IMR-90 (cell line): ENCODE measurements at regions not wholly inside any gene's neighbourhood (a gene's known extent, or its start where the extent isn't known, plus 50 kb on each side); places are given as distances from the start of the nearest gene placed in this dataset.

Experiments
- ATAC-seq: fragments of 200-7000 bp; cut with Tn5 transposase; 2 replicates; pipeline ENCODE4 v1.9.1; 2020; ENCODE audit warnings: low read depth, mild to moderate bottlenecking, moderate library complexity
- BruUV-seq: library from RNA; stranded (reverse); fragments of 400-500 nt; replicated peaks from 2 replicates; lab custom pipeline; 2021; lab: Mats Ljungman, UMichigan
- CTCF ChIA-PET: fragments of 300-600 bp; formaldehyde crosslinking; extraction: SDS; loops from one replicate; lab custom pipeline; 2021; ENCODE audit warnings: antibody characterized with exemption; lab: Yijun Ruan, JAX
- POLR2A ChIA-PET: fragments of 300-600 bp; sonication (Branson Sonifier 250); formaldehyde crosslinking; loops from one replicate; lab custom pipeline; 2022; ENCODE audit warnings: antibody characterized with exemption; ENCODE audit not compliant: unreplicated experiment; lab: Charles Lee
- DNase-seq: peaks from one replicate; pipeline ENCODE4 v3.0.0; 2013
- H2AFZ ChIP-seq: replicated peaks from 2 replicates; pipeline ENCODE3; 2013; ENCODE audit warnings: low read length, mild to moderate bottlenecking; ENCODE audit not compliant: poor library complexity
- H2AK5ac ChIP-seq: 2 replicates; pipeline ENCODE4 v1.6.1; 2013; ENCODE audit warnings: low read depth, low read length, inconsistent platforms
- H2AK9ac ChIP-seq: replicated peaks from 2 replicates; pipeline ENCODE3; 2013; ENCODE audit warnings: mild to moderate bottlenecking, low read depth, low read length, moderate library complexity; ENCODE audit not compliant: poor library complexity
- H2BK120ac ChIP-seq: 2 replicates; pipeline ENCODE4 v1.6.1; 2013; ENCODE audit warnings: low read depth, low read length, inconsistent platforms
- H2BK15ac ChIP-seq: 3 replicates; pipeline ENCODE4 v1.6.1; 2013; ENCODE audit warnings: low read depth, low read length, inconsistent platforms
- H2BK20ac ChIP-seq: 2 replicates; pipeline ENCODE4 v1.6.1; 2013; ENCODE audit warnings: low read depth, mild to moderate bottlenecking, inconsistent platforms, low read length, moderate library complexity
- H2BK5ac ChIP-seq: 2 replicates; pipeline ENCODE4 v1.6.1; 2013; ENCODE audit warnings: mild to moderate bottlenecking, low read depth, low read length, inconsistent platforms; ENCODE audit not compliant: poor library complexity, severe bottlenecking
- H3K14ac ChIP-seq: replicated peaks from 2 replicates; pipeline ENCODE4 v1.6.1; 2013; ENCODE audit warnings: low read depth, low read length, inconsistent platforms
- H3K18ac ChIP-seq: 2 replicates; pipeline ENCODE4 v1.6.1; 2013; ENCODE audit warnings: low read depth, low read length, control low read depth
- H3K23ac ChIP-seq: 2 replicates; pipeline ENCODE4 v1.6.1; 2013; ENCODE audit warnings: low read depth, low read length, inconsistent platforms
- H3K27ac ChIP-seq: 2 replicates; pipeline ENCODE4 v1.5.1; 2013; ENCODE audit warnings: mild to moderate bottlenecking, control low read depth, low read length; ENCODE audit not compliant: insufficient read depth
- H3K27me3 ChIP-seq: 2 replicates; pipeline ENCODE4 v1.6.1; 2013; ENCODE audit warnings: low read length; ENCODE audit not compliant: control insufficient read depth, insufficient read depth
- H3K36me3 ChIP-seq: 2 replicates; pipeline ENCODE4 v1.6.1; 2013; ENCODE audit warnings: low read length, mixed read lengths; ENCODE audit not compliant: control insufficient read depth, insufficient read depth
- H3K4ac ChIP-seq: 2 replicates; pipeline ENCODE4 v1.6.1; 2013; ENCODE audit warnings: low read depth, low read length, inconsistent platforms
- H3K4me1 ChIP-seq: 2 replicates; pipeline ENCODE4 v1.6.1; 2013; ENCODE audit warnings: low read length, mixed read lengths; ENCODE audit not compliant: control insufficient read depth, insufficient read depth
- H3K4me2 ChIP-seq: 2 replicates; pipeline ENCODE4 v1.6.1; 2013; ENCODE audit warnings: low read depth, mild to moderate bottlenecking, control low read depth, low read length, moderate library complexity
- H3K4me3 ChIP-seq: 2 replicates; pipeline ENCODE4 v1.5.1; 2013; ENCODE audit warnings: low read depth, mild to moderate bottlenecking, control low read depth, low read length, moderate library complexity; ENCODE audit not compliant: insufficient read depth
- H3K56ac ChIP-seq: 2 replicates; pipeline ENCODE4 v1.6.1; 2013; ENCODE audit warnings: low read length, inconsistent platforms; ENCODE audit not compliant: insufficient read depth; ENCODE audit errors: extremely low read depth
- H3K79me1 ChIP-seq, 2 experiments: 2 replicates each; pipeline ENCODE4 v1.6.1; 2013; ENCODE audit warnings: low read length in 2 of 2, inconsistent platforms in 1 of 2, low read depth in 1 of 2
- H3K9ac ChIP-seq: 2 replicates; pipeline ENCODE4 v1.6.1; 2013; ENCODE audit warnings: low read depth, low read length, control low read depth
- H3K9me1 ChIP-seq: 2 replicates; pipeline ENCODE4 v1.6.1; 2013; ENCODE audit warnings: low read length, inconsistent platforms; ENCODE audit not compliant: insufficient read depth
- H3K9me3 ChIP-seq: 2 replicates; pipeline ENCODE4 v1.6.1; 2013; ENCODE audit warnings: low read length; ENCODE audit not compliant: control insufficient read depth, insufficient read depth
- H4K20me1 ChIP-seq: 2 replicates; pipeline ENCODE4 v1.6.1; 2013; ENCODE audit warnings: low read length, inconsistent platforms; ENCODE audit not compliant: insufficient read depth
- H4K5ac ChIP-seq: 2 replicates; pipeline ENCODE4 v1.6.1; 2013; ENCODE audit warnings: mild to moderate bottlenecking, low read depth, low read length, control low read depth
- H4K8ac ChIP-seq, 2 experiments: 2 replicates each; pipeline ENCODE4 v1.6.1; 2013; ENCODE audit warnings: low read depth in 2 of 2, low read length in 2 of 2, control low read depth in 1 of 2, inconsistent platforms in 1 of 2
- H4K91ac ChIP-seq: 2 replicates; pipeline ENCODE4 v1.6.1; 2013; ENCODE audit warnings: low read depth, low read length, inconsistent platforms; ENCODE audit not compliant: insufficient read depth
- MXI1 ChIP-seq: IDR thresholded peaks from 2 replicates; pipeline ENCODE4 v1.6.1; 2012; ENCODE audit warnings: low read depth, mild to moderate bottlenecking, low read length, moderate library complexity, borderline replicate concordance
- NFE2L2 ChIP-seq: fragments of 150-350 bp; IDR thresholded peaks from 2 replicates; pipeline ENCODE4 v1.6.1; 2016; ENCODE audit warnings: low read depth, mild to moderate bottlenecking, low read length
- RFX5 ChIP-seq: IDR thresholded peaks from 2 replicates; pipeline ENCODE4 v1.8.0; 2012; ENCODE audit warnings: low read depth, mild to moderate bottlenecking, low read length, moderate library complexity
- SMC3 ChIP-seq: fragments of 150-350 bp; IDR thresholded peaks from 2 replicates; pipeline ENCODE4 v1.6.1; 2016; ENCODE audit warnings: low read depth, mild to moderate bottlenecking, antibody characterized with exemption, low read length, moderate library complexity
- WGBS, 2 experiments: methylation state at CpG; one replicate each; pipeline versions ENCODE4 v1.1.5 to v1.1.7; 2013; ENCODE audit warnings: missing lambda C conversion rate in 2 of 2; ENCODE audit not compliant: insufficient read length in 1 of 2; ENCODE audit errors: extremely low coverage in 2 of 2; 5-methylcytosine and 5-hydroxymethylcytosine counted together
- dilution Hi-C: fragments of 300-500 bp; cut with HindIII; formaldehyde crosslinking; loops from one replicate; pipeline ENCODE4 v1.14.3; 2018; ENCODE audit warnings: low sequenced_read_pairs; ENCODE audit not compliant: unreplicated experiment
- in situ Hi-C: fragments of 300-500 bp; cut with MboI; formaldehyde crosslinking; loops from 3 replicates; pipeline ENCODE4 v1.14.3; 2019; ENCODE audit warnings: low sequenced_read_pairs, inconsistent platforms, mixed read lengths
- intact Hi-C: fragments of 100-400 bp; cut with micrococcal nuclease; formaldehyde crosslinking; loops from 2 replicates; pipeline ENCODE4 v1.10.0; 2022

GRCh38 chr5:20114526-20114925 lies 126.5 kb upstream of the CDH18 start:
- no peaks in the 10 kb centered on the region for H3K36me3 ChIP-seq
- no peak overlapping the region for H3K4me3 ChIP-seq
- H3K79me1 ChIP-seq: no peaks in the 10 kb centered on the region
- no CpG with 5 or more reads among the region's 1 CpG for WGBS, 2 experiments
- no peak overlapping the region for H2BK20ac ChIP-seq
- H3K14ac ChIP-seq: no peak overlapping the region
- H3K4me1 ChIP-seq: no peaks in the 10 kb centered on the region
- no peaks in the 10 kb centered on the region for H3K27me3 ChIP-seq
- H3K27ac ChIP-seq: no peak overlapping the region
- in situ Hi-C loops: no loop called here
- BruUV-seq: no TSS peak
- no peak overlapping the region for H3K18ac ChIP-seq
- no peak overlapping the region for H4K91ac ChIP-seq
- no peak overlapping the region for H4K8ac ChIP-seq
- H2BK5ac ChIP-seq: no peak overlapping the region
- no peak overlapping the region for H2AFZ ChIP-seq
- H2BK15ac ChIP-seq: no peak overlapping the region
- POLR2A ChIA-PET: no interaction called here
- no peak for ATAC-seq
- peaks cover 2% of the 10 kb centered on the region; the same call in 1 of the 2 replicates for H3K9me3 ChIP-seq
- intact Hi-C loops: no loop called here
- TF ChIP-seq SMC3 (no peak), MXI1 (no peak), RFX5 (no peak), NFE2L2 (no peak)
- H2AK5ac ChIP-seq: no peak overlapping the region
- no peak overlapping the region for H3K9ac ChIP-seq
- DNase-seq: no peak
- dilution Hi-C loops: no loop called here
- H3K23ac ChIP-seq: no peak overlapping the region
- H3K4ac ChIP-seq: no peak overlapping the region
- no peaks in the 10 kb centered on the region for H4K20me1 ChIP-seq
- H3K9me1 ChIP-seq: no peaks in the 10 kb centered on the region
- no peak overlapping the region for H2AK9ac ChIP-seq
- no peak overlapping the region for H4K5ac ChIP-seq
- no peak overlapping the region for H2BK120ac ChIP-seq
- CTCF ChIA-PET: no interaction called here
- H3K4me2 ChIP-seq: no peak overlapping the region
- no peak overlapping the region for H3K56ac ChIP-seq
